GM23248 (cell line): ENCODE measurements at regions not wholly inside any gene's neighbourhood (a gene's known extent, or its start where the extent isn't known, plus 50 kb on each side); places are given as distances from the start of the nearest gene placed in this dataset.
A peak's percentile ranks its signal among the peaks of the same experiment; 100 is the strongest.

Experiments
- DNase-seq: peaks from one replicate; pipeline ENCODE4 v3.0.0-alpha.2; 2015
- H2AFZ ChIP-seq: fragments of 200-600 bp; sonication (generic); 2 replicates; pipeline ENCODE4 v1.6.1; 2016; ENCODE audit warnings: antibody characterized with exemption
- H3F3A ChIP-seq: fragments of 200-600 bp; sonication (generic); 2 replicates; pipeline ENCODE4 v1.6.1; 2016; ENCODE audit warnings: mild to moderate bottlenecking, antibody characterized with exemption, mixed run types; ENCODE audit not compliant: insufficient read depth
- H3K27ac ChIP-seq: fragments of 200-600 bp; sonication (generic); 2 replicates; pipeline ENCODE4 v1.5.1; 2016; ENCODE audit warnings: mild to moderate bottlenecking
- H3K27me3 ChIP-seq: fragments of 200-600 bp; sonication (generic); replicated peaks from 2 replicates; pipeline ENCODE4 v1.6.1; 2016; ENCODE audit warnings: mild to moderate bottlenecking; ENCODE audit not compliant: insufficient read depth
- H3K36me3 ChIP-seq: fragments of 200-600 bp; sonication (generic); 2 replicates; pipeline ENCODE4 v1.6.1; 2016; ENCODE audit warnings: low read depth, mild to moderate bottlenecking
- H3K4me1 ChIP-seq: fragments of 200-600 bp; sonication (generic); 2 replicates; pipeline ENCODE4 v1.6.1; 2016; ENCODE audit warnings: mild to moderate bottlenecking; ENCODE audit not compliant: insufficient read depth
- H3K4me2 ChIP-seq: fragments of 200-600 bp; sonication (generic); one replicate; pipeline ENCODE4 v1.6.1; 2016; ENCODE audit warnings: mild to moderate bottlenecking; ENCODE audit not compliant: unreplicated experiment
- H3K4me3 ChIP-seq: fragments of 200-600 bp; sonication (generic); 2 replicates; pipeline ENCODE4 v1.5.1; 2016; ENCODE audit warnings: mild to moderate bottlenecking
- H3K79me2 ChIP-seq: fragments of 200-600 bp; sonication (generic); 2 replicates; pipeline ENCODE4 v1.6.1; 2016; ENCODE audit warnings: mild to moderate bottlenecking; ENCODE audit not compliant: insufficient read depth
- H3K9ac ChIP-seq: fragments of 200-600 bp; sonication (generic); 2 replicates; pipeline ENCODE4 v1.6.1; 2016; ENCODE audit warnings: mild to moderate bottlenecking
- H3K9me2 ChIP-seq: fragments of 200-600 bp; sonication (generic); 2 replicates; pipeline ENCODE4 v1.6.1; 2016; ENCODE audit warnings: mixed run types, mild to moderate bottlenecking, moderate library complexity; ENCODE audit not compliant: insufficient read depth
- H3K9me3 ChIP-seq: fragments of 200-600 bp; sonication (generic); one replicate; pipeline ENCODE4 v1.6.1; 2017; ENCODE audit warnings: low read depth
- H4K20me1 ChIP-seq: fragments of 200-600 bp; sonication (generic); 2 replicates; pipeline ENCODE4 v1.6.0; 2016; ENCODE audit not compliant: insufficient read depth
- EZH2 ChIP-seq: fragments of 200-600 bp; sonication (generic); IDR thresholded peaks from 2 replicates; pipeline ENCODE4 v1.6.1; 2018; ENCODE audit warnings: antibody characterized with exemption, mild to moderate bottlenecking; ENCODE audit not compliant: insufficient read depth, poor library complexity, severe bottlenecking
- EZH2phosphoT487 ChIP-seq: fragments of 200-600 bp; sonication (generic); IDR thresholded peaks from 2 replicates; pipeline ENCODE4 v1.6.1; 2018; ENCODE audit warnings: antibody characterized with exemption, moderate library complexity, mild to moderate bottlenecking, low read depth; ENCODE audit not compliant: insufficient read depth
- WGBS, 2 experiments: methylation state at CpG; one replicate each; pipeline ENCODE4 v1.1.6; 2015 to 2017; ENCODE audit warnings: low lambda C conversion rate in 2 of 2, low coverage in 1 of 2; ENCODE audit errors: missing lambda C conversion rate in 2 of 2; 5-methylcytosine and 5-hydroxymethylcytosine counted together
- in situ Hi-C: fragments of 300-500 bp; cut with MboI; formaldehyde crosslinking; loops from 2 replicates; pipeline ENCODE4 v1.15.0; 2020

GRCh38 chr5:93359296-93359959 lies 221.6 kb downstream of the NR2F1-AS1 start:
- H3K27me3 ChIP-seq: no peaks in the 10 kb centered on the region
- in situ Hi-C loops: no loop called here
- H3K36me3 ChIP-seq: no peaks in the 10 kb centered on the region
- DNase-seq: peak; percentile 44
- no peak for TF ChIP-seq EZH2phosphoT487
- no peak for TF ChIP-seq EZH2
- H2AFZ ChIP-seq: peak overlapping the region; percentile 74
- peaks cover 12% of the 10 kb centered on the region for H3K4me1 ChIP-seq
- no peak overlapping the region for H3K4me3 ChIP-seq
- peak overlapping the region; percentile 26 for H3K4me2 ChIP-seq
- H3F3A ChIP-seq: no peaks in the 10 kb centered on the region
- WGBS, 2 experiments: 32 to 36% methylated on average over 9 of the region's 9 CpGs
- no peaks in the 10 kb centered on the region for H3K9me2 ChIP-seq
- no peaks in the 10 kb centered on the region for H3K79me2 ChIP-seq
- no peak overlapping the region for H3K27ac ChIP-seq
- no peak overlapping the region for H3K9ac ChIP-seq
- H4K20me1 ChIP-seq: no peaks in the 10 kb centered on the region
- H3K9me3 ChIP-seq: no peaks in the 10 kb centered on the region

GRCh38 chr5:93358176-93358575 lies 222.8 kb downstream of the NR2F1-AS1 start:
- Histone ChIP-seq H3K4me3 (no peak overlapping the region), H4K20me1 (no peaks in the 10 kb centered on the region), H3K36me3 (no peaks in the 10 kb centered on the region), H3F3A (no peaks in the 10 kb centered on the region), H3K79me2 (no peaks in the 10 kb centered on the region), H3K4me1 (peaks cover 12% of the 10 kb centered on the region), H3K27ac (no peak overlapping the region), H3K9me2 (no peaks in the 10 kb centered on the region), H3K9ac (no peak overlapping the region), H3K9me3 (no peaks in the 10 kb centered on the region), H2AFZ (no peak overlapping the region), H3K4me2 (no peak overlapping the region), H3K27me3 (no peaks in the 10 kb centered on the region)
- no peak for TF ChIP-seq EZH2phosphoT487
- no peak for TF ChIP-seq EZH2
- DNase-seq: no peak
- 86 to 90% methylated on average over 1 of the region's 1 CpG for WGBS, 2 experiments
- in situ Hi-C loops: no loop called here

DNA sequence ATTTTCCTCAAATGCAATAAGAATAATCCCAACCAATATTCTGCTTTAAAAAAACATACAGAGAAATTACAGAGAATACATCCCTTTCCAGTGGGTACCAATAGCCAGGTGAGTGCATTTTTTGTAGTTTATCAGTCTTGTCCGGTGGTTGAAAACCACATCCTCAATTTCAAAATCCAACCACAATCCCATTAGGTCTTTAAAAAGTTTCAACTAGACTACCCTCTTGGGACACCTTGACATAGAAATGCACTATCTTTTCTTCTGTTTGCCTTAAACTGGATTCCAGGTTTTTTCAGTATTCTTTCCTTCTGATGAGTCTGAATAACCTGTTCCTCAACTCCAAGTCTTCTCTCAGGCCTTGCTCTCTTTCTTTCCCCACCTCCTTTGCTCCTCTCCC lies 223.3 kb downstream of the NR2F1-AS1 start:
- H3K4me2 ChIP-seq: no peak overlapping the region
- no peaks in the 10 kb centered on the region for H3K9me2 ChIP-seq
- H3K4me1 ChIP-seq: peaks cover 12% of the 10 kb centered on the region
- TF ChIP-seq EZH2 (no peak), EZH2phosphoT487 (no peak)
- H3K27me3 ChIP-seq: no peaks in the 10 kb centered on the region
- no peaks in the 10 kb centered on the region for H3F3A ChIP-seq
- WGBS, 2 experiments: 81 to 94% methylated on average over 1 of the region's 1 CpG
- H4K20me1 ChIP-seq: no peaks in the 10 kb centered on the region
- no peak overlapping the region for H3K27ac ChIP-seq
- in situ Hi-C loops: no loop called here
- no peak overlapping the region for H3K9ac ChIP-seq
- H3K4me3 ChIP-seq: no peak overlapping the region
- H3K79me2 ChIP-seq: no peaks in the 10 kb centered on the region
- no peak for DNase-seq
- no peaks in the 10 kb centered on the region for H3K36me3 ChIP-seq
- H3K9me3 ChIP-seq: no peaks in the 10 kb centered on the region
- H2AFZ ChIP-seq: no peak overlapping the region

GRCh38 chr5:93355691-93356090 lies 225.3 kb downstream of the NR2F1-AS1 start:
- Histone ChIP-seq H4K20me1 (no peaks in the 10 kb centered on the region), H3K79me2 (no peaks in the 10 kb centered on the region), H2AFZ (0 out of 2 replicates have a peak overlapping the region, but pooled peaks have one; percentile 2), H3K4me1 (peaks cover 12% of the 10 kb centered on the region), H3K9me3 (no peaks in the 10 kb centered on the region), H3K9ac (no peak overlapping the region), H3K9me2 (no peaks in the 10 kb centered on the region), H3K4me3 (no peak overlapping the region), H3F3A (no peaks in the 10 kb centered on the region), H3K36me3 (no peaks in the 10 kb centered on the region), H3K27ac (no peak overlapping the region), H3K27me3 (no peaks in the 10 kb centered on the region), H3K4me2 (no peak overlapping the region)
- in situ Hi-C loops: no loop called here
- DNase-seq: no peak
- no peak for TF ChIP-seq EZH2
- no peak for TF ChIP-seq EZH2phosphoT487
- 76% methylated on average over 8 of the region's 8 CpGs for WGBS, 2 experiments

DNA sequence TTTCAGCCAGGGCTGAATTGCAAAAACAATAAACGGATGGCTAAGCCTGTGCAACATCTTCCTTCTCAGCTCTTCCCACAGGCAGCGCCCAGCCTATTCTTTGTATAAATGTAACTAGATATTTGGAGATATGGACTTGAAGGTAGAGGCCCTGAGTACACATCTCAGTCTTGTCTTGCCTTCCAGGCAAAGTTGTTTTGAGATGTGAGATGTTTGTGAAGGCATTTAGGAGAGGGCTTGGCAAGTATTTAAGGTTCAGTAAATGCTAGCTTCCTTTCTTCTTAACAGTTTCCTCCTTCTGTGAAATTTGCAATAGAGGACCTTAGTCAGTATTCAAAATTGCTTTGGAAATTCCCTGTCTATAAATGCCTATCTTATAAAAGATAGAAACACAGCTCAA lies 228.8 kb downstream of the NR2F1-AS1 start:
- Histone ChIP-seq H3K79me2 (no peaks in the 10 kb centered on the region), H3K27me3 (no peaks in the 10 kb centered on the region), H3K4me3 (no peak overlapping the region), H4K20me1 (no peaks in the 10 kb centered on the region), H3F3A (no peaks in the 10 kb centered on the region), H2AFZ (no peak overlapping the region), H3K27ac (no peak overlapping the region), H3K9me3 (no peaks in the 10 kb centered on the region), H3K4me1 (no peaks in the 10 kb centered on the region; the same call in 1 of the 2 replicates), H3K9me2 (no peaks in the 10 kb centered on the region), H3K9ac (no peak overlapping the region), H3K4me2 (no peak overlapping the region), H3K36me3 (no peaks in the 10 kb centered on the region)
- no peak for TF ChIP-seq EZH2phosphoT487
- no peak for TF ChIP-seq EZH2
- in situ Hi-C loops: no loop called here
- 86 to 88% methylated on average over 2 of the region's 2 CpGs for WGBS, 2 experiments
- DNase-seq: no peak
